Panc1 (cell line): ENCODE measurements at regions not wholly inside any gene's neighbourhood (a gene's known extent, or its start where the extent isn't known, plus 50 kb on each side); places are given as distances from the start of the nearest gene placed in this dataset.
"Not testable (repeated sequence)": the region's sequence is repeated elsewhere in the genome, so short reads cannot be mapped to it uniquely, and the experiment has no call there.

Experiments used
- ATAC-seq: fragments of 200-7000 bp; cut with Tn5 transposase; 2 replicates; pipeline ENCODE4 v1.9.1; 2020; ENCODE audit warnings: mild to moderate bottlenecking, moderate library complexity
- BruUV-seq: library from RNA; stranded (reverse); fragments of 400-500 nt; replicated peaks from 2 replicates; lab custom pipeline; 2021; lab: Mats Ljungman, UMichigan
- CTCF ChIA-PET: fragments of 300-600 bp; sonication (Branson Sonifier 250); formaldehyde crosslinking; loops from one replicate; lab custom pipeline; 2022; ENCODE audit warnings: antibody characterized with exemption; lab: Charles Lee
- POLR2A ChIA-PET: fragments of 300-600 bp; sonication (Branson Sonifier 250); formaldehyde crosslinking; loops from one replicate; lab custom pipeline; 2022; ENCODE audit warnings: antibody characterized with exemption; lab: Charles Lee
- DNase-seq: peaks from one replicate; pipeline ENCODE4 v3.0.0-alpha.2; 2010; ENCODE audit warnings: low read depth, low spot score
- H3K27ac ChIP-seq: 2 replicates; pipeline ENCODE4 v1.5.1; 2011; ENCODE audit warnings: mild to moderate bottlenecking, low read length, inconsistent platforms
- H3K27me3 ChIP-seq: fragments of 200-500 bp; sonication (Bioruptor generic); 2 replicates; pipeline ENCODE4 v1.6.0; 2014; ENCODE audit warnings: low read length, inconsistent platforms; ENCODE audit not compliant: control insufficient read depth, insufficient read depth
- H3K36me3 ChIP-seq: fragments of 200-500 bp; sonication (Bioruptor generic); 2 replicates; pipeline ENCODE4 v1.5.1; 2014; ENCODE audit warnings: inconsistent platforms, mild to moderate bottlenecking, low read length, moderate library complexity; ENCODE audit not compliant: control insufficient read depth, insufficient read depth
- H3K4me1 ChIP-seq: 2 replicates; pipeline ENCODE4 v1.5.1; 2011; ENCODE audit warnings: inconsistent platforms, mild to moderate bottlenecking, low read length, moderate library complexity; ENCODE audit not compliant: control insufficient read depth, insufficient read depth
- H3K4me3 ChIP-seq, 2 experiments: 2 replicates each; pipeline ENCODE4 v1.5.1; 2011 to 2012; ENCODE audit warnings: low read depth in 2 of 2, low read length in 2 of 2, mild to moderate bottlenecking in 2 of 2, inconsistent platforms in 1 of 2, moderate library complexity in 1 of 2
- H3K9me3 ChIP-seq: fragments of 200-500 bp; sonication (Bioruptor generic); 2 replicates; pipeline ENCODE4 v1.5.1; 2014; ENCODE audit warnings: low read depth, mild to moderate bottlenecking, inconsistent platforms, low read length, moderate library complexity; ENCODE audit not compliant: control insufficient read depth, insufficient read depth
- CTCF ChIP-seq: fragments of 450-650 bp; IDR thresholded peaks from 2 replicates; pipeline ENCODE4 v1.5.1; 2017; ENCODE audit warnings: mild to moderate bottlenecking
- POLR2AphosphoS5 ChIP-seq: IDR thresholded peaks from 2 replicates; pipeline ENCODE4 v1.6.1; 2012; ENCODE audit warnings: mild to moderate bottlenecking, low read depth, low read length, moderate library complexity
- REST ChIP-seq, 2 experiments: IDR thresholded peaks; 2 replicates each; pipeline ENCODE4 v1.6.1; 2011 to 2012; ENCODE audit warnings: low read depth in 2 of 2, control low read depth in 1 of 2, low read length in 1 of 2, mild to moderate bottlenecking in 1 of 2, moderate library complexity in 1 of 2; ENCODE audit not compliant: insufficient read depth in 1 of 2
- SIN3A ChIP-seq: IDR thresholded peaks from 2 replicates; pipeline ENCODE4 v1.6.1; 2012; ENCODE audit warnings: low read depth, mild to moderate bottlenecking, low read length, moderate library complexity, borderline replicate concordance; ENCODE audit not compliant: insufficient read depth
- TCF7L2 ChIP-seq: IDR thresholded peaks from 2 replicates; pipeline ENCODE4 v1.6.1; 2011; ENCODE audit warnings: mild to moderate bottlenecking, low read depth, low read length, inconsistent platforms
- in situ Hi-C: cut with HindIII; loops from 2 replicates; pipeline ENCODE4 v1.10.0; 2016; ENCODE audit warnings: low sequenced_read_pairs, low pct_unique_long_range_greater_than_20kb
- intact Hi-C: fragments of 100-400 bp; cut with micrococcal nuclease; formaldehyde crosslinking; loops from one replicate; pipeline ENCODE4 v1.10.0; 2022; ENCODE audit not compliant: unreplicated experiment

GRCh38 chr9:74092491-74092834 is 404.7 kb upstream of the RORB start:
- no peaks in the 10 kb centered on the region for H3K36me3 ChIP-seq
- no peaks in the 10 kb centered on the region for H3K9me3 ChIP-seq
- in situ Hi-C loops, result no loop called here
- H3K4me3 ChIP-seq, result no peak overlapping the region
- no peaks in the 10 kb centered on the region for H3K27me3 ChIP-seq
- TF ChIP-seq SIN3A (no peak), REST (IDR thresholded peaks at IDR 0.05; ENCODE audit: insufficient read depth in 1 of 2, low read depth in 2 of 2, low read length in 1 of 2) (no peak)
- ChIA-PET CTCF (no interaction called here), POLR2A (no interaction called here)
- intact Hi-C loops, result no loop called here
- H3K4me1 ChIP-seq, result no peaks in the 10 kb centered on the region
- BruUV-seq, result no TSS peak
- H3K27ac ChIP-seq, result no peak overlapping the region
- no peak for ATAC-seq
- DNase-seq, result no peak

GRCh38 chr9:74094037-74094436 is 403.1 kb upstream of the RORB start:
- BruUV-seq, H3K36me3 ChIP-seq, in situ Hi-C loops, POLR2A ChIA-PET, H3K9me3 ChIP-seq, CTCF ChIA-PET, H3K4me3 ChIP-seq, intact Hi-C loops, H3K27me3 ChIP-seq, DNase-seq, ATAC-seq, H3K4me1 ChIP-seq, H3K27ac ChIP-seq: not testable (repeated sequence)

- Histone ChIP-seq H3K9me3 (no peaks in the 10 kb centered on the region), H3K4me3 (no peak overlapping the region), H3K4me1 (no peaks in the 10 kb centered on the region), H3K27ac (no peak overlapping the region), H3K36me3 (no peaks in the 10 kb centered on the region), H3K27me3 (no peaks in the 10 kb centered on the region)
- DNase-seq (no peak), ATAC-seq (no peak)
- TF ChIP-seq POLR2AphosphoS5 (no peak), SIN3A (no peak), REST (IDR thresholded peaks at IDR 0.05; ENCODE audit: insufficient read depth in 1 of 2, low read depth in 2 of 2, low read length in 1 of 2) (no peak), CTCF (no peak), TCF7L2 (no peak)
- intact Hi-C loops (no loop called here), in situ Hi-C loops (no loop called here)
- POLR2A ChIA-PET, result no interaction called here
- no TSS peak for BruUV-seq
- CTCF ChIA-PET, result no interaction called here
These were observed 402.4 kb upstream of the RORB start for GRCh38 chr9:74094766-74095165.
